Vagina (tissue), 2 donors: ENCODE measurements at regions not wholly inside any gene's neighbourhood (a gene's known extent, or its start where the extent isn't known, plus 50 kb on each side); places are given as distances from the start of the nearest gene placed in this dataset.

ENCODE experiments used
- POLR2AphosphoS5 ChIP-seq, 2 donors: sonication (generic); formaldehyde crosslinking; IDR thresholded peaks; one replicate each; pipeline ENCODE4 v1.9.0; 2017; ENCODE audit warnings: antibody characterized with exemption in 2 of 2, mild to moderate bottlenecking in 2 of 2, low read depth in 1 of 2; ENCODE audit not compliant: insufficient read depth in 1 of 2
- TF ChIP-seq, protein P1 (sequence below), 3 experiments: fragments of 450-650 bp in 2 of 3; fragments of 200-600 bp in 1 of 3; sonication (generic) in 1 of 3; IDR thresholded peaks; one replicate each; pipeline ENCODE4 v1.5.1; 2017 to 2019; ENCODE audit warnings: antibody characterized with exemption in 3 of 3, mild to moderate bottlenecking in 2 of 3, moderate library complexity in 2 of 3

DNA sequence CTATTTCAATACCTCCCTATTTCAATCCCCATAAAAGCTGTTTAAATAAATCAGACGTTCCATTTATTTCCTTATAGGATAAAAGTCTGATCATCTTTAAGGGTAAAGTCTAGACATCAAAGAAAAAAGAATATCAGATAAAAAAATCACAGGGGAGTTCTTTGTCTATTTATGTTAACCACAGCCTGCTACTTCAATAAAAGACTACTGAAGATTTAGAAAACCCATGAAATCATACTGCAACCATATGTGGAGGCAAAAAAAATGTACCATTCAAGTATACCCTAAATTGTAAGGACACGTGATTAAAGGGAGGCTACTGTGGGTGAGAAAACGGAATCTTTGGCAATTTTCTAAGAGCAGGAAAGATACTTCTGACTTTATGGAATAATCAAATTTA, 108.2 kb upstream of the TNFSF4 start:
- TF ChIP-seq, protein P1, sequence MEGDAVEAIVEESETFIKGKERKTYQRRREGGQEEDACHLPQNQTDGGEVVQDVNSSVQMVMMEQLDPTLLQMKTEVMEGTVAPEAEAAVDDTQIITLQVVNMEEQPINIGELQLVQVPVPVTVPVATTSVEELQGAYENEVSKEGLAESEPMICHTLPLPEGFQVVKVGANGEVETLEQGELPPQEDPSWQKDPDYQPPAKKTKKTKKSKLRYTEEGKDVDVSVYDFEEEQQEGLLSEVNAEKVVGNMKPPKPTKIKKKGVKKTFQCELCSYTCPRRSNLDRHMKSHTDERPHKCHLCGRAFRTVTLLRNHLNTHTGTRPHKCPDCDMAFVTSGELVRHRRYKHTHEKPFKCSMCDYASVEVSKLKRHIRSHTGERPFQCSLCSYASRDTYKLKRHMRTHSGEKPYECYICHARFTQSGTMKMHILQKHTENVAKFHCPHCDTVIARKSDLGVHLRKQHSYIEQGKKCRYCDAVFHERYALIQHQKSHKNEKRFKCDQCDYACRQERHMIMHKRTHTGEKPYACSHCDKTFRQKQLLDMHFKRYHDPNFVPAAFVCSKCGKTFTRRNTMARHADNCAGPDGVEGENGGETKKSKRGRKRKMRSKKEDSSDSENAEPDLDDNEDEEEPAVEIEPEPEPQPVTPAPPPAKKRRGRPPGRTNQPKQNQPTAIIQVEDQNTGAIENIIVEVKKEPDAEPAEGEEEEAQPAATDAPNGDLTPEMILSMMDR (IDR thresholded peaks at IDR 0.05), result no peak
- TF ChIP-seq POLR2AphosphoS5 (IDR thresholded peaks at IDR 0.05; ENCODE audit: insufficient read depth in 1 of 2, low read depth in 1 of 2), result no peak
